GM23338 (cell line): ENCODE measurements at regions not wholly inside any gene's neighbourhood (a gene's known extent, or its start where the extent isn't known, plus 50 kb on each side); places are given as distances from the start of the nearest gene placed in this dataset.

Experiments
- ATAC-seq: fragments of 200-7000 bp; cut with Tn5 transposase; 3 replicates; pipeline ENCODE4 v1.9.1; 2020
- DNase-seq: peaks from one replicate; pipeline ENCODE4 v3.0.0-alpha.2; 2015; ENCODE audit warnings: low spot score
- H2AFZ ChIP-seq: fragments of 200-600 bp; sonication (generic); 2 replicates; pipeline ENCODE4 v1.8.0; 2016; ENCODE audit warnings: antibody characterized with exemption, mild to moderate bottlenecking, moderate library complexity
- H3F3A ChIP-seq: fragments of 200-600 bp; sonication (generic); replicated peaks from 2 replicates; pipeline ENCODE4 v1.8.0; 2017; ENCODE audit warnings: antibody characterized with exemption, mixed run types, low read depth
- H3K27ac ChIP-seq: fragments of 200-600 bp; sonication (generic); 2 replicates; pipeline ENCODE4 v1.6.1; 2016; ENCODE audit warnings: low read depth
- H3K27me3 ChIP-seq: fragments of 200-600 bp; sonication (generic); 2 replicates; pipeline ENCODE4 v1.8.0; 2016; ENCODE audit warnings: mild to moderate bottlenecking, mixed run types, moderate library complexity; ENCODE audit not compliant: insufficient read depth
- H3K36me3 ChIP-seq: fragments of 200-600 bp; sonication (generic); 2 replicates; pipeline ENCODE4 v1.8.0; 2016; ENCODE audit warnings: mild to moderate bottlenecking; ENCODE audit not compliant: insufficient read depth
- H3K4me1 ChIP-seq: fragments of 200-600 bp; sonication (generic); 2 replicates; pipeline ENCODE4 v1.8.0; 2016; ENCODE audit warnings: mild to moderate bottlenecking, moderate library complexity; ENCODE audit not compliant: insufficient read depth
- H3K4me2 ChIP-seq: fragments of 200-600 bp; sonication (generic); 2 replicates; pipeline ENCODE4 v1.7.1; 2017; ENCODE audit warnings: mixed run types
- H3K4me3 ChIP-seq: fragments of 200-600 bp; sonication (generic); 2 replicates; pipeline ENCODE4 v1.6.1; 2016; ENCODE audit warnings: mixed run types
- H3K79me2 ChIP-seq: fragments of 200-600 bp; sonication (generic); replicated peaks from 2 replicates; pipeline ENCODE4 v1.8.0; 2017; ENCODE audit warnings: mild to moderate bottlenecking; ENCODE audit not compliant: insufficient read depth
- H3K9me2 ChIP-seq: fragments of 200-600 bp; sonication (generic); 2 replicates; pipeline ENCODE4 v1.8.0; 2017; ENCODE audit not compliant: insufficient read depth
- H4K20me1 ChIP-seq: fragments of 200-600 bp; sonication (generic); replicated peaks from 2 replicates; pipeline ENCODE4 v1.8.0; 2017; ENCODE audit warnings: mild to moderate bottlenecking; ENCODE audit not compliant: insufficient read depth
- H3K27ac Mint-ChIP-seq: 2 replicates; pipeline ENCODE4 v1.8.0; 2020; ENCODE audit warnings: inconsistent platforms, mild to moderate bottlenecking, moderate library complexity, mixed read lengths
- H3K27me3 Mint-ChIP-seq: 3 replicates; pipeline ENCODE4 v1.8.0; 2022; ENCODE audit warnings: low read depth, mild to moderate bottlenecking, moderate library complexity, mixed read lengths, inconsistent platforms; ENCODE audit not compliant: insufficient read depth, poor library complexity
- H3K36me3 Mint-ChIP-seq: 3 replicates; pipeline ENCODE4 v1.8.0; 2021; ENCODE audit warnings: low read depth, mild to moderate bottlenecking, inconsistent platforms, moderate library complexity, mixed read lengths
- H3K4me1 Mint-ChIP-seq: 3 replicates; pipeline ENCODE4 v1.8.0; 2020; ENCODE audit warnings: mild to moderate bottlenecking, inconsistent platforms, mixed read lengths
- H3K4me3 Mint-ChIP-seq: 3 replicates; pipeline ENCODE4 v1.8.0; 2021; ENCODE audit warnings: moderate library complexity, mild to moderate bottlenecking, inconsistent platforms, mixed read lengths
- H3K9me3 Mint-ChIP-seq: 3 replicates; pipeline ENCODE4 v1.8.0; 2020; ENCODE audit warnings: moderate library complexity, mild to moderate bottlenecking, inconsistent platforms, mixed read lengths
- CREB1 ChIP-seq: fragments of 250-450 bp; sonication (Bioruptor Pico); IDR thresholded peaks from 2 replicates; pipeline ENCODE4 v1.5.0; 2020; ENCODE audit warnings: low read depth, mild to moderate bottlenecking, moderate library complexity
- ETS1 ChIP-seq: IDR thresholded peaks from 2 replicates; pipeline ENCODE4 v1.6.1; 2016; ENCODE audit warnings: antibody characterized with exemption
- EZH2 ChIP-seq: fragments of 200-600 bp; sonication (generic); IDR thresholded peaks from one replicate; pipeline ENCODE4 v1.8.0; 2017; ENCODE audit warnings: antibody characterized with exemption, mild to moderate bottlenecking, low read depth; ENCODE audit not compliant: unreplicated experiment
- EZH2phosphoT487 ChIP-seq: fragments of 200-600 bp; sonication (generic); IDR thresholded peaks from one replicate; pipeline ENCODE4 v1.8.1; 2018; ENCODE audit warnings: antibody characterized with exemption; ENCODE audit not compliant: unreplicated experiment
- NANOG ChIP-seq: IDR thresholded peaks from 2 replicates; pipeline ENCODE4 v1.6.1; 2016; ENCODE audit warnings: antibody characterized with exemption, borderline replicate concordance
- POLR2AphosphoS5 ChIP-seq: IDR thresholded peaks from 2 replicates; pipeline ENCODE4 v1.6.1; 2016; ENCODE audit warnings: antibody characterized with exemption, low read depth
- STAT1 ChIP-seq: IDR thresholded peaks from one replicate; pipeline ENCODE4 v1.6.1; 2016; ENCODE audit warnings: antibody characterized with exemption; ENCODE audit not compliant: unreplicated experiment
- ZNF114 ChIP-seq: fragments of 250-450 bp; sonication (Bioruptor Pico); IDR thresholded peaks from 2 replicates; pipeline ENCODE4 v1.5.0; 2020; ENCODE audit warnings: mild to moderate bottlenecking, moderate library complexity
- ZNF331 ChIP-seq: fragments of 250-450 bp; sonication (Bioruptor Pico); IDR thresholded peaks from 2 replicates; pipeline ENCODE4 v1.5.0; 2020; ENCODE audit warnings: low read depth, mild to moderate bottlenecking, moderate library complexity
- ZNF462 ChIP-seq: fragments of 250-450 bp; sonication (Bioruptor Pico); IDR thresholded peaks from 2 replicates; pipeline ENCODE4 v1.5.0; 2020; ENCODE audit warnings: mild to moderate bottlenecking, moderate library complexity
- TF ChIP-seq, protein P1 (sequence below): IDR thresholded peaks from one replicate; pipeline ENCODE4 v1.6.1; 2018; ENCODE audit warnings: antibody characterized with exemption; ENCODE audit not compliant: unreplicated experiment

DNA sequence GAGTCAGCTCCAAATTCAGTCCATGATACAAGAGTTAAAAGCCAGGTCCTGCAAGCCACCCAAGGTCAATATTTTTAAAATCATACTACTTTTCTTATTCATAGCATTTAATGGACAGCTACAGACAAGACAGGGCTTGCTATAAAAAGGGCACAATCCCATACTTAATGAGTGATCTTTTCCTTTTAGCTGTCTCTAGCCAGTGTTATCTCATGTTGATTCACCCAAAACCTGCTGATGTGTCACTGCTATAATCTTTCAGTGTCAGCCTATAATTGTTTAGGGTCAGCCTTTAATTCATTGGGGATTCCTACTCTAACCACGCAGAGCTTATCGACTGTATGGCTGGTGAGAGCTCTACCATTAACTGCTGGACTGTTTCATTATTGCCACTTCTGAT is 51.2 kb upstream of the HCCS start:
- H3K27me3 Mint-ChIP-seq, result no peaks in the 10 kb centered on the region
- ATAC-seq (no peak), DNase-seq (no peak)
- no peak for TF ChIP-seq CREB1 (CRISPR knock-in tag)
- TF ChIP-seq ETS1, result no peak
- TF ChIP-seq ZNF331 (CRISPR knock-in tag), result no peak
- TF ChIP-seq EZH2phosphoT487, result no peak
- TF ChIP-seq ZNF114 (CRISPR knock-in tag), result no peak
- TF ChIP-seq, protein P1, sequence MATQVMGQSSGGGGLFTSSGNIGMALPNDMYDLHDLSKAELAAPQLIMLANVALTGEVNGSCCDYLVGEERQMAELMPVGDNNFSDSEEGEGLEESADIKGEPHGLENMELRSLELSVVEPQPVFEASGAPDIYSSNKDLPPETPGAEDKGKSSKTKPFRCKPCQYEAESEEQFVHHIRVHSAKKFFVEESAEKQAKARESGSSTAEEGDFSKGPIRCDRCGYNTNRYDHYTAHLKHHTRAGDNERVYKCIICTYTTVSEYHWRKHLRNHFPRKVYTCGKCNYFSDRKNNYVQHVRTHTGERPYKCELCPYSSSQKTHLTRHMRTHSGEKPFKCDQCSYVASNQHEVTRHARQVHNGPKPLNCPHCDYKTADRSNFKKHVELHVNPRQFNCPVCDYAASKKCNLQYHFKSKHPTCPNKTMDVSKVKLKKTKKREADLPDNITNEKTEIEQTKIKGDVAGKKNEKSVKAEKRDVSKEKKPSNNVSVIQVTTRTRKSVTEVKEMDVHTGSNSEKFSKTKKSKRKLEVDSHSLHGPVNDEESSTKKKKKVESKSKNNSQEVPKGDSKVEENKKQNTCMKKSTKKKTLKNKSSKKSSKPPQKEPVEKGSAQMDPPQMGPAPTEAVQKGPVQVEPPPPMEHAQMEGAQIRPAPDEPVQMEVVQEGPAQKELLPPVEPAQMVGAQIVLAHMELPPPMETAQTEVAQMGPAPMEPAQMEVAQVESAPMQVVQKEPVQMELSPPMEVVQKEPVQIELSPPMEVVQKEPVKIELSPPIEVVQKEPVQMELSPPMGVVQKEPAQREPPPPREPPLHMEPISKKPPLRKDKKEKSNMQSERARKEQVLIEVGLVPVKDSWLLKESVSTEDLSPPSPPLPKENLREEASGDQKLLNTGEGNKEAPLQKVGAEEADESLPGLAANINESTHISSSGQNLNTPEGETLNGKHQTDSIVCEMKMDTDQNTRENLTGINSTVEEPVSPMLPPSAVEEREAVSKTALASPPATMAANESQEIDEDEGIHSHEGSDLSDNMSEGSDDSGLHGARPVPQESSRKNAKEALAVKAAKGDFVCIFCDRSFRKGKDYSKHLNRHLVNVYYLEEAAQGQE, result no peak
- TF ChIP-seq NANOG, result no peak
- TF ChIP-seq STAT1, result no peak
- no peak for TF ChIP-seq ZNF462 (CRISPR knock-in tag)
- TF ChIP-seq POLR2AphosphoS5, result no peak
- no peak for TF ChIP-seq EZH2
- H3K27ac ChIP-seq, result no peak overlapping the region
- no peaks in the 10 kb centered on the region for H3K9me2 ChIP-seq
- H3K27me3 ChIP-seq, result no peaks in the 10 kb centered on the region
- H3K27ac Mint-ChIP-seq, result no peak overlapping the region
- H3F3A ChIP-seq, result no peaks in the 10 kb centered on the region
- H3K4me3 Mint-ChIP-seq, result no peak overlapping the region
- H3K9me3 Mint-ChIP-seq, result no peaks in the 10 kb centered on the region
- peaks cover under 1% of the 10 kb centered on the region; the same call in 1 of the 2 replicates for H3K4me1 ChIP-seq
- H3K36me3 Mint-ChIP-seq, result no peaks in the 10 kb centered on the region; the same call in 2 of the 3 replicates
- H3K79me2 ChIP-seq, result no peaks in the 10 kb centered on the region
- H3K4me1 Mint-ChIP-seq, result peaks cover 7% of the 10 kb centered on the region; the same call in 1 of the 3 replicates
- H3K36me3 ChIP-seq, result no peaks in the 10 kb centered on the region
- no peaks in the 10 kb centered on the region for H4K20me1 ChIP-seq
- no peak overlapping the region for H3K4me2 ChIP-seq
- H2AFZ ChIP-seq, result no peak overlapping the region
- H3K4me3 ChIP-seq, result no peak overlapping the region
